Glutamatergic neuron (in vitro differentiated cells): ENCODE measurements at regions not wholly inside any gene's neighbourhood (a gene's known extent, or its start where the extent isn't known, plus 50 kb on each side); places are given as distances from the start of the nearest gene placed in this dataset.
"Not testable (repeated sequence)": the region's sequence is repeated elsewhere in the genome, so short reads cannot be mapped to it uniquely, and the experiment has no call there.

Experiments used
- DNase-seq: peaks from one replicate; pipeline ENCODE4 v3.0.0; 2022
- H3K27ac Mint-ChIP-seq: one replicate; pipeline ENCODE4 v1.8.0; 2020; ENCODE audit warnings: mild to moderate bottlenecking, mixed read lengths, inconsistent platforms; ENCODE audit not compliant: unreplicated experiment
- H3K27me3 Mint-ChIP-seq: one replicate; pipeline ENCODE4 v1.8.0; 2020; ENCODE audit warnings: mild to moderate bottlenecking, moderate library complexity, mixed read lengths, inconsistent platforms; ENCODE audit not compliant: unreplicated experiment
- H3K36me3 Mint-ChIP-seq: one replicate; pipeline ENCODE4 v1.8.0; 2020; ENCODE audit warnings: mild to moderate bottlenecking, mixed read lengths, inconsistent platforms; ENCODE audit not compliant: unreplicated experiment
- H3K4me1 Mint-ChIP-seq: one replicate; pipeline ENCODE4 v1.8.0; 2020; ENCODE audit warnings: mild to moderate bottlenecking, low read depth, mixed read lengths, inconsistent platforms; ENCODE audit not compliant: unreplicated experiment
- H3K4me3 Mint-ChIP-seq: one replicate; pipeline ENCODE4 v1.8.0; 2020; ENCODE audit warnings: mild to moderate bottlenecking, mixed read lengths, inconsistent platforms; ENCODE audit not compliant: unreplicated experiment
- H3K9me3 Mint-ChIP-seq: one replicate; pipeline ENCODE4 v1.8.0; 2020; ENCODE audit warnings: mild to moderate bottlenecking, moderate library complexity, mixed read lengths, inconsistent platforms; ENCODE audit not compliant: unreplicated experiment
- CTCF ChIP-seq: fragments of 200-600 bp; sonication (generic); IDR thresholded peaks from one replicate; pipeline ENCODE4 v1.5.0; 2021; ENCODE audit not compliant: partially characterized antibody, unreplicated experiment

GRCh38 chr12:89058402-89058801 lies 293.9 kb downstream of the DUSP6 start:
- no peak overlapping the region for H3K4me3 Mint-ChIP-seq
- H3K4me1 Mint-ChIP-seq = peaks cover 10% of the 10 kb centered on the region
- H3K27me3 Mint-ChIP-seq = no peaks in the 10 kb centered on the region
- H3K27ac Mint-ChIP-seq = no peak overlapping the region
- DNase-seq = no peak
- peaks cover 2% of the 10 kb centered on the region for H3K9me3 Mint-ChIP-seq
- H3K36me3 Mint-ChIP-seq = peaks cover 6% of the 10 kb centered on the region
- TF ChIP-seq CTCF = no peak

GRCh38 chr12:89053817-89054216 lies 298.5 kb downstream of the DUSP6 start:
- H3K4me3 Mint-ChIP-seq, H3K27ac Mint-ChIP-seq, H3K9me3 Mint-ChIP-seq, H3K4me1 Mint-ChIP-seq, H3K36me3 Mint-ChIP-seq, DNase-seq, H3K27me3 Mint-ChIP-seq: not testable (repeated sequence)

- H3K9me3 Mint-ChIP-seq = no peaks in the 10 kb centered on the region
These were observed 301.1 kb downstream of the DUSP6 start for GRCh38 chr12:89051065-89051677.

GRCh38 chr12:89047856-89048418 lies 304.4 kb downstream of the DUSP6 start:
- DNase-seq = no peak
- H3K4me1 Mint-ChIP-seq = peaks cover 2% of the 10 kb centered on the region
- H3K36me3 Mint-ChIP-seq = no peaks in the 10 kb centered on the region
- no peak overlapping the region for H3K27ac Mint-ChIP-seq
- H3K4me3 Mint-ChIP-seq = no peak overlapping the region
- no peaks in the 10 kb centered on the region for H3K27me3 Mint-ChIP-seq
- no peak for TF ChIP-seq CTCF
- no peaks in the 10 kb centered on the region for H3K9me3 Mint-ChIP-seq

More at GRCh38 chr12:89051065-89051677, 301.1 kb downstream of the DUSP6 start:
- no peak overlapping the region for H3K27ac Mint-ChIP-seq
- no peaks in the 10 kb centered on the region for H3K27me3 Mint-ChIP-seq
- H3K36me3 Mint-ChIP-seq = peaks cover 6% of the 10 kb centered on the region
- DNase-seq = no peak
- peaks cover 2% of the 10 kb centered on the region for H3K4me1 Mint-ChIP-seq
- TF ChIP-seq CTCF = peak; percentile 97
- no peak overlapping the region for H3K4me3 Mint-ChIP-seq

GRCh38 chr12:89041078-89041477 lies 311.2 kb downstream of the DUSP6 start:
- Mint-ChIP-seq H3K4me1 (no peaks in the 10 kb centered on the region), H3K36me3 (peaks cover 4% of the 10 kb centered on the region), H3K9me3 (peaks cover 1% of the 10 kb centered on the region)

More at GRCh38 chr12:89041078-89041477, 311.2 kb downstream of the DUSP6 start:
- H3K27me3 Mint-ChIP-seq = no peaks in the 10 kb centered on the region
- H3K27ac Mint-ChIP-seq = no peak overlapping the region
- no peak for TF ChIP-seq CTCF
- H3K4me3 Mint-ChIP-seq = no peak overlapping the region
- DNase-seq = no peak
